SU-DHL-6 (cell line): ENCODE measurements at regions not wholly inside any gene's neighbourhood (a gene's known extent, or its start where the extent isn't known, plus 50 kb on each side); places are given as distances from the start of the nearest gene placed in this dataset.

ENCODE experiments used
- EZH2phosphoT487 ChIP-seq: fragments of 200-600 bp; sonication (generic), shearing (Covaris generic); conservative IDR thresholded peaks from 2 replicates; pipeline ENCODE4 v1.6.1; 2018; ENCODE audit warnings: mild to moderate bottlenecking, antibody characterized with exemption, low read length, moderate library complexity, mixed read lengths
- TF ChIP-seq, protein P1 (sequence below): fragments of 200-600 bp; sonication (generic); IDR thresholded peaks from one replicate; pipeline ENCODE4 v1.5.1; 2017; ENCODE audit warnings: antibody characterized with exemption, mild to moderate bottlenecking, low read length, moderate library complexity; ENCODE audit not compliant: insufficient read depth, poor library complexity, severe bottlenecking

- TF ChIP-seq, protein P1, sequence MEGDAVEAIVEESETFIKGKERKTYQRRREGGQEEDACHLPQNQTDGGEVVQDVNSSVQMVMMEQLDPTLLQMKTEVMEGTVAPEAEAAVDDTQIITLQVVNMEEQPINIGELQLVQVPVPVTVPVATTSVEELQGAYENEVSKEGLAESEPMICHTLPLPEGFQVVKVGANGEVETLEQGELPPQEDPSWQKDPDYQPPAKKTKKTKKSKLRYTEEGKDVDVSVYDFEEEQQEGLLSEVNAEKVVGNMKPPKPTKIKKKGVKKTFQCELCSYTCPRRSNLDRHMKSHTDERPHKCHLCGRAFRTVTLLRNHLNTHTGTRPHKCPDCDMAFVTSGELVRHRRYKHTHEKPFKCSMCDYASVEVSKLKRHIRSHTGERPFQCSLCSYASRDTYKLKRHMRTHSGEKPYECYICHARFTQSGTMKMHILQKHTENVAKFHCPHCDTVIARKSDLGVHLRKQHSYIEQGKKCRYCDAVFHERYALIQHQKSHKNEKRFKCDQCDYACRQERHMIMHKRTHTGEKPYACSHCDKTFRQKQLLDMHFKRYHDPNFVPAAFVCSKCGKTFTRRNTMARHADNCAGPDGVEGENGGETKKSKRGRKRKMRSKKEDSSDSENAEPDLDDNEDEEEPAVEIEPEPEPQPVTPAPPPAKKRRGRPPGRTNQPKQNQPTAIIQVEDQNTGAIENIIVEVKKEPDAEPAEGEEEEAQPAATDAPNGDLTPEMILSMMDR = no peak
- no peak for TF ChIP-seq EZH2phosphoT487
These were observed 510.1 kb upstream of the CDH18 start for GRCh38 chr5:20498102-20498501.
